ENCODE measurements at regions not wholly inside any gene's neighbourhood (a gene's known extent, or its start where the extent isn't known, plus 50 kb on each side); places are given as distances from the start of the nearest gene placed in this dataset.

DNA sequence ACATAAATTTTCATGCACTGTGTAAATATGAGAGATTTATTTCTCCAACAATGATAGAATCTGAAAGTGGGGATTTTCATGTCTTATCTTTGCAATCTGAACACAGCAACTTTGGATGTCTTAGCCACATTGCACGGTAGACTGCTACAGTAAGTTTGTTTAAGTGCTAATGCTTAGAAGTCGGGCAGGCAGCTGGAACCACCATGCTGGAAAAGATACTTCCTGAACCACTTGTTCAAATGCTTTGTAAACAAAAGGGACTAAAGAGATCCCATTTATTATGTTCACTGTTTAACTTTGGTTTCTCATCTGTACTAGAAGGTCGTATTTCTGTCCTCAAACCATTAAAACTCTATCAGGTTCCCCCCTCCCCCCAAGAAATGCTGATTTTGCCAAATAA, 555.9 kb upstream of the DIPK2B start:
- no peak for DNase-seq (ENCODE audit: low read depth in 2 of 2, low spot score in 1 of 2)

DNA sequence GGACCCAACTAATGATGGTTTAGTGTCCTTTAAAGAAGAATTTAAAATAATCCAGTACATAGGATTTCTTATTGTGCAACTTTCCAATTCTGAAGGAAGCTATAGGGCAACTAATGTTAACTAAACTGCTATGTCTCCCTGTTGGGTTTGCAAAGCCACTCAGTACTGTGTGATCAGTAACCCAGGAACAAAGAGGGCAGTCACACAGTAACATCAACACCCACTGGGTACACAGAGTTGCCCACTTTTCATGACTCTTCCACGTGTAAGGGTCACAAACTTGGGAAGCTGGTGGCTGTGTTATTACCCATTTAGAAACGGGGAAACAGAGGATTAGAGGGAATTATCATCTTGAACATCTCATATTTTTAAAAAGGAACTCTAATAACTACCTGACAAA, 555.0 kb upstream of the DIPK2B start:
- no peak for DNase-seq (ENCODE audit: low read depth in 2 of 2, low spot score in 1 of 2)

GRCh38 chrX:45751156-45751555, 550.5 kb upstream of the DIPK2B start:
- DNase-seq (ENCODE audit: low read depth in 2 of 2, low spot score in 1 of 2) = no peak

GRCh38 chrX:45750639-45751038, 550.0 kb upstream of the DIPK2B start:
- DNase-seq (ENCODE audit: low read depth in 2 of 2, low spot score in 1 of 2) = no peak

- DNase-seq (ENCODE audit: low read depth in 2 of 2, low spot score in 1 of 2) = no peak
These were observed 548.7 kb upstream of the DIPK2B start for GRCh38 chrX:45749375-45749774.

DNA sequence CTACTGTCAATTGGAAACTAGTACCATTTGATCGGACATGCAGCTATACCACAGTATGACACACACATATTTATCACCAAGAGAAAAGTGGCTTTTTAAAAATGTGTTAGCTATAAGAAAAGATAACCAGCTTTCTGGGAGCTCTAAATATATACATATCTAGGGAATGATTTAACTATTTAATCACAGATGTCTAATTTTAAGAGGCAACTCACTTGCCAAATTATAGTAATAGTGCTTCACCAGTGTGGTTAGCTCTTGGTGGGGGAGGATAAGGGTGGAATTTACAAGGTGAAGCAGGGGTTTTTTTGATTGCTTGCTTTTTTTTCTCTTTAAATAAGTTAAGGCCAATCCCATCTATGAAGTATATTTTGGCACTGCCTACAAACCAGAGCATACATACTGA, 547.7 kb upstream of the DIPK2B start:
- DNase-seq (ENCODE audit: low read depth in 2 of 2, low spot score in 1 of 2) = no peak

DNA sequence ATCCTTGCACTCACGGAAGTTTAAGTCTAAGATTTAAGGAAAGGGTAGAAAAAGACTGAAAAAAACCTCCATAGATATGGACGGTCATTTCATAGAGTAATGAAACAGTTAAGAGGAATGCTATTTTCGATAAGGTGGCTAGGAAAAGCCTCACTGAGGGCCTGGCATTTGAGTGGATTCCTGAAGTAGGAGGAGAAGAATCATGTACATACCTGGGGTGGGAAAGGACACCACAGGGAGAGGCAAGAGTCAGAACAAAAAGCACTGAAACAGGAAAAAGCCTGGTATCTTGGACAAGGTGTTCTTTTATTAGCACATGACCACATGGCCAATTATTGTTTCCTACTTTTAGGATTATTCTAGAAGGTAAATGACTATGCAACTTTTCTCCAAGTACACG, 547.2 kb upstream of the DIPK2B start:
- DNase-seq (ENCODE audit: low read depth in 2 of 2, low spot score in 1 of 2) = no peak

DNA sequence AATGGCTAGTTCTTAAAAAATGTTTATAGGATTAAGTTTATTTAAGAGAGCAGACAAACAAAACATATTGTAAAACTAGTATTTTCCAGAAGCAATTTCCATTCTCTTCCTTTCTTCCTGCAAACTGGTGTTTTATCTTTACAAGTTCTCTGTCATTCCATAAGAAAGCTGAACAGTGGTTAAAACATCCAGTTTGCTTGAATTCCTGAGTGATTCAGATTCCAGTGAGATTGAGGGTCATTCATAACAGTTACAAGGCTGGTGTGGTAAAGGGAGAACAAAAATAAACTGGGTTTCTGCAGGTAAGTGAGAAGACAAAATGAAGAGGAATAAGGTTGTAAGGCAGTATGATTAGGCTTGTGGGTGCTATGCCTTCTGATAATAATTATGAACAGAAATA, 544.8 kb upstream of the DIPK2B start:
- DNase-seq (ENCODE audit: low read depth in 2 of 2, low spot score in 1 of 2) = no peak

- DNase-seq (ENCODE audit: low read depth in 2 of 2, low spot score in 1 of 2) = no peak
These were observed 543.4 kb upstream of the DIPK2B start for GRCh38 chrX:45743906-45744625.

DNA sequence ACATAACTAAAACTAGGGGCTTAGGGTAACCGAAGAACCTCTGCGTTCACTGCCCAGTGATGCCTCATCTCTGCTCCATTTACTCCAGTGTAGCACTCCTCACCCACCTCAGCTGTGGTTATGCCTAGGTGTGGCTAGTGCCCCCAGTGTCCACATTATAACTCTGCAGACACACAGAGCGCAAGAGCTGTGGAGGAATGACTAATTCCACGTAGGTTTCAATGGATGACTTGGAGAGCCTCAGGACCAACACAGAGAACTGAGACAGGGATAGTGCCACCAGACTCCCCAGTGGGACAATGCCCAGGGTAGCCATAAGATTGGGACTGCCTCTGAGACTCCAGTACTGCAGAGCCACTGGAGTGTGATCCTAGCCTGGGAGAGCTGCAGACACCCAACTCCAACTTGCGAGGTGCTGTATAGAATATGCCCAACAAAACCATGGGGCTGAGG, 542.4 kb upstream of the DIPK2B start:
- DNase-seq (ENCODE audit: low read depth in 2 of 2, low spot score in 1 of 2) = no peak

DNA sequence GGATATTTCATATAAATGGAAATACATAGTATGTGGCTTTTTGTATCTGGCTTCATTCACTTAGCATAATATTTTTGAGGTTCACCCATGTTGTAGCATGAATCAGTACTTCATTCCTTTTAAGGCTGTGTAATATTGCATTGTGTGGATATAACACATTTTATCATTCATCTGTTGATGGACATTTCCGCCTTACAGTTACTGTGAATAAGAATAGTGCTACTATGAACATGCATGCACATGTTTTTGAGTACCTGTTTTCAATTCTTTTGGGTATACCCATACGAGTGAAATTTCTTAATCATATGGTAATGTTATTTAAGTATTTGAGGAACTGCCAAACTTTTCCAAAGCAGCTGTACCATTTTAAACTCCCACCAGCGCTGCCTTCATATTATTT, 539.6 kb upstream of the DIPK2B start:
- no peak for DNase-seq (ENCODE audit: low read depth in 2 of 2, low spot score in 1 of 2)

DNA sequence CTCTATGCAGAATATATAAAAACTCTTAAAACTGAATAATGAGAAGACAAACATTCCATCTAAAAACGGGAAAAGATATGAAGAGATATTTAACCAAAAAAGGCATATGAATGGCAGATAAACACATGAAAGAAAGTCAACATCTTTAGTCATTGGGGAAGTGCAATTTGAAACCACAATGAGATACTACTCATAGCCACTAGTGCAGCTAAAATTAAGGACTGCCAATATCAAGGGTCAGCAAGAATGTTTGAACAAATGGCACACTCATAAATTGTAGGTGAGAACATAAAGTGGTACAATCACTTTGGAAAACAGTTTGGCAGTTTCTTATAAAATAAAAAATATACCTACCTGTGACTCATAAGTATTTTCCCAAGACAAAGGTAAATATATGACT, 534.9 kb upstream of the DIPK2B start:
- DNase-seq (ENCODE audit: low read depth in 2 of 2, low spot score in 1 of 2) = no peak

DNA sequence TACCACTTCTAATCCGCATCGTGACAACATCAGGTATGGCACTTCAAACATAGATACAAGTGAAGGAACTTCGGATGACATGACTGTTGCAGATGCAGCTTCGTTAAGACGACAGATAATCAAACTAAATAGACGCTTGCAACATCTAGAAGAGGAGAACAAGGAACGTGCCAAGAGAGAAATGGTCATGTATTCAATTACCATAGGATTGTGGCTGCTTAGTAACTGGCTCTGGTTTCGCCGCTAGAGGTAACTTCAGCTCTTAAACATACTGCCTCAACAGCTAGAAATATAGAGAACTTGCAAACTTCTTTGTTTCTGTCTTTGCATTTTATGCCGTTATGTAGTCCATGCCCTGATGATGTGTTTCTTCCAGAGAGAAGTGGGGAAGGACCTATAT, 530.8 kb upstream of the DIPK2B start:
- DNase-seq (ENCODE audit: low read depth in 2 of 2, low spot score in 1 of 2) = no peak

DNA sequence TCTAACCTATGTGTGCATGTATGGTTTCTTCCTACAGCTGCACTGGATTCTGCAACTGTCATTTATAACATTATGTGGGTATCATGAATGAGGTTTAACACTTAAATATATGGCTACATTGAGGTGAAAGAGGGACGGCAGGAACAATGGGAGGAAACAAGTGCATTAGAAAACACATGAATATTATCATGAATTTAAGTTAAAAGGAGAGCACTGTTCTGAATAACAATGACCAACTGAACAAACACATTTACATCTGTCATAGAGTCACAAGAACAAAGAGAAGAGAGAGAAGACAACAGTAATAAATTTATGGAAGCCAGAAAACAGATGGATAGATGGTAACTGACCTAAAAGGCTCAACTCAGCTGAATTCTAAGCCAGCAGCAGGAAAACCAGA, 527.1 kb upstream of the DIPK2B start:
- DNase-seq (ENCODE audit: low read depth in 2 of 2, low spot score in 1 of 2) = no peak

- no peak for DNase-seq (ENCODE audit: low read depth in 2 of 2, low spot score in 1 of 2)
These were observed 521.8 kb upstream of the DIPK2B start for GRCh38 chrX:45722471-45722870.

DNA sequence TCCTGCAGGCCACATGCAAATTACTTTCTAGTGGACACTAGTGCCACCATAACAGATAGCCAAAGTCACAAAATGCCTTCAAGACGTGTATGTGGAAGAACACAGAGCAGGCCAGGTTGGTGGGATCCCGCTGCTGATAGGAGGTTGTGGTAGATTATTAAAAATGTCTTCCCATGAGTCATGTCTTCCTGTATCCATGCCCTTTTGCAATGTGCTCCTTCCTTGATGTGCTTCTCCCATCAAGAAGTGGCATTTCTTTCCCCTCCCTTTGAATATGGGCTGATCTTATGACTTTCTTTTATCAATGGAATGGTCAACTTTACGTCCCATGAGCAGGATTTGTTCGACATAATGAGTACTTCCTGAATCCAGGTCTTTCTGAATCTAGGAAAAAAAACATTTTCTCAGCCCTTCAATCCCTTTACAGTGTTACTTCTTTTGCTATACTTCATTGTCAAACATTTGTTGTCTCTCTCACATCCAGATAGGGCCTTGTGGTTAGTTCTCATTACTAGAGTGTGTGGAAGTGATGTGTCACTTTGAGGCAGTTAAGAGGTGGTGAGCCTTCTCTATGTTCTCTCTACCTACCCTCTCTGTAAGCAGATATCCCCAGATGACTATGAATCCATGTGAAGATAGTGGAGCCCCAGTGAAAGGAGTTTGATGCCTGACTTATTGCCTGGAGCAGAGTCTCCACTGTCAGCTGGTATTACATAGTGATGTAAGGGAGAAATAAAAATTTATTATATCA, 519.2 kb upstream of the DIPK2B start:
- no peak for DNase-seq (ENCODE audit: low read depth in 2 of 2, low spot score in 1 of 2)

DNA sequence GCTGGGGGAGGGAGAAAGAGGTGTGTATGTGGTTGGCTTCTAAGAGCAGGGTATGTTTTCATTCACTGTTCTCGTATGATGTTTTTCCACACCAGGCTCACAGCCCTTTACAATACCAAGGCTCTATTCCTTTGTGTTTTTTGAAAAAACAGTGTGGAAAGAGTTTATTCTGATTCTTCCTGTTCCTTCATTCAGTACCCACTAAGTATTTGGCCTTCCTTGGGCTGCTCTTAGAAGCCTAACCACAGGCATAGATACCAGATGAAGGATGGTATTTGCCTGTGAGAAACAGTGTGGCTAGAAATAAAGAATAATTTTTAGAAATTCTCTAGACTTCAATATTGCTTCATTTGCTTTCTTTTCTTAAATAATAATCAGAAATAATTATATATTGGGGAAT, 518.0 kb upstream of the DIPK2B start:
- no peak for DNase-seq (ENCODE audit: low read depth in 2 of 2, low spot score in 1 of 2)

GRCh38 chrX:45716750-45717149, 516.1 kb upstream of the DIPK2B start:
- DNase-seq (ENCODE audit: low read depth in 2 of 2, low spot score in 1 of 2) = no peak

DNA sequence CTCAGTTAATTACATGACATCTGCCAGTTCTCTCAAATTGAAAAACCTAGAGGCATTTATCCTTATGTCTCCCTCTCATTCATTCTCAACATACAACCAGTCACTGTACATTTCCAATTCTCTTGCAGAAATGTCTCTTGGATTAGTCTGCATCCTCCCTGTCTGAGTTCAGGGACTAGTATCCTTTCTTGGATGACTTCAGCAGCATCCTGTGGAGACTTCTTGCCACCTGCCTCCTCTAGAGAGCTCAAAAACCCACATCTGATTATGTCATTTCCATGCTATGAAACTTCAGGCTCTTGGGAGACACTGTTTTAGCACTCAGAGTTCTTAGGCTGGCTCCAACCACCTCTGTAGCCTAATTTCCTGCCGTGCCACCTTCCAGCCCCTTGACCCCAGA, 515.1 kb upstream of the DIPK2B start:
- DNase-seq (ENCODE audit: low read depth in 2 of 2, low spot score in 1 of 2) = no peak

DNA sequence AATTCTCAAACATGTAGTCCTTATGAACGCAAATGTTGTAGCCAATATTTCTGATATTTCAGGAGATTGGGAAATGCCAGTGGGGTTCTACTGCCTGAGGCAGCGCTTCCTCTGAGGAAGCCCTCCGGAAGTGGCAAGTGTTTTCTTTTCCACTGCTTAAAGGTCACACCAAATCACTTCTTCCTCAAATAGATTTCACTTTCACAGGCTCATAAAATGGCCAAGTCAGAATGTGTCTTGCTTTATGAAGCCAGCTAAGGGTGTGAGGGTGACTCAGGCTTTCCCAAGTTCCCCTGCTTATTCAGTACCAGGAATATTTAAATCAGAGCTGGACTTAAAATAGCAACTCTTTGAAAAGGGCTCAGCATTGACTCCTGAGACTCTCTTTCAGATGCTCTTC, 514.2 kb upstream of the DIPK2B start:
- no peak for DNase-seq (ENCODE audit: low read depth in 2 of 2, low spot score in 1 of 2)

DNA sequence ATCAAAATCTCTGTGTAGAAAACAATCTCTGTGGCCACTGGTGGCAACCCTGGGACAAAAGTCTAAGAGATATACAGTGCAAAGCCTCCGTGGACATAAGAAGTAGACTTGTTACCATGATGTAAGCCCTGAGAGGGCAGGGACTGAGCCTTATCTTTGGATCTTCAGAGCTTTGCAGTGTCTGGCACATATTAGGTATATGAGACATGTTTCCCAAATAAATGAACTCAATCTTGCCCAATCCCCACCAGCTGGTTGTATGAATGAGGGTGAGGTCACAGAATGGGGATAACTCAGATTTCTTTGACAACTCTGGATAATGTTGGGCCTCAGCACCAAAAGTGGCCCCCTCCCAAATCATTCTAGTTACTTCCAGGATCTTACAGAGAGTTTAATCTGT, 511.4 kb upstream of the DIPK2B start:
- DNase-seq (ENCODE audit: low read depth in 2 of 2, low spot score in 1 of 2) = no peak

- DNase-seq (ENCODE audit: low read depth in 2 of 2, low spot score in 1 of 2) = no peak
These were observed 510.6 kb upstream of the DIPK2B start for GRCh38 chrX:45711231-45711630.

All from stimulated activated CD8-positive, alpha-beta memory T cell treated with anti-CD3 and anti-CD28 coated beads, Interleukin-4, amount 100 ng/mL, for 1 hour (primary cell).